Gastroesophageal sphincter (tissue), 3 donors: ENCODE measurements at regions not wholly inside any gene's neighbourhood (a gene's known extent, or its start where the extent isn't known, plus 50 kb on each side); places are given as distances from the start of the nearest gene placed in this dataset.

Experiments
- CTCF ChIP-seq, 4 experiments: fragments of 200-600 bp in 2 of 4; fragments of 450-650 bp in 2 of 4; sonication (generic) in 1 of 4; IDR thresholded peaks; one replicate each; pipeline ENCODE4 v1.5.1; 2017 to 2019; ENCODE audit warnings: antibody characterized with exemption in 4 of 4, mild to moderate bottlenecking in 2 of 4, moderate library complexity in 2 of 4
- POLR2A ChIP-seq, 2 donors: fragments of 450-650 bp; IDR thresholded peaks; one replicate each; pipeline ENCODE4 v1.6.1; 2017; ENCODE audit warnings: antibody characterized with exemption in 2 of 2, mild to moderate bottlenecking in 2 of 2, moderate library complexity in 1 of 2

DNA sequence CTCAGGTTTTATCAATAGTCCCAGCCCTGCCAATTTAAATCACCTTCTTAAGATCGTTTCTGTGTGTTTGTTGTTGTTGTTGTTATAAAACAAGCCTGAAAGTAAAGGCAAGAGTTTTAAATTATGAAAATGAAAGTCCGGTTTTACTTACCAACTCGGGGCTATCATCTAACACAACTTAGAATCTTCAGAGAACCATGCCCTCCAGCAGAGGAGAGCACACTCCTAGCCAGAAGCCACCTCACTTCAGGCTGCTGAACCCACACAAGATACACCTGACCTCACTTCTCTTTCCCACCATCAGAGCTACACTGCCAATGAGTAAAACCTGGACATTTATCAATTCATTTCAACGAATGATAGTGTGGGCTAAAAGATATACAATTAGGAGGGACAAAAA, 335.2 kb downstream of the IRS1 start:
- TF ChIP-seq CTCF (IDR thresholded peaks at IDR 0.05) (no peak), POLR2A (IDR thresholded peaks at IDR 0.05) (no peak)
